Right lobe of liver (tissue), 4 donors: ENCODE measurements at regions not wholly inside any gene's neighbourhood (a gene's known extent, or its start where the extent isn't known, plus 50 kb on each side); places are given as distances from the start of the nearest gene placed in this dataset.
"Not testable (repeated sequence)": the region's sequence is repeated elsewhere in the genome, so short reads cannot be mapped to it uniquely, and the experiment has no call there.

Source experiments
- POLR2A ChIP-seq: fragments of 450-650 bp; IDR thresholded peaks from one replicate; pipeline ENCODE4 v1.6.1; 2017; ENCODE audit warnings: antibody characterized with exemption, mild to moderate bottlenecking
- TF ChIP-seq, protein P1 (sequence below), 4 donors: fragments of 200-600 bp in 3 of 4; fragments of 450-650 bp in 1 of 4; IDR thresholded peaks; one replicate each; pipeline versions ENCODE4 v1.5.1 to v1.8.0; 2016 to 2022; ENCODE audit warnings: antibody characterized with exemption in 4 of 4, mild to moderate bottlenecking in 2 of 4
- donor health status: DM: no; HTN: no; CAD: no.
- donor health status: DM: no; HTN: no; CAD: no.
- donor health status: DM: no; HTN: yes; CAD: no.

DNA sequence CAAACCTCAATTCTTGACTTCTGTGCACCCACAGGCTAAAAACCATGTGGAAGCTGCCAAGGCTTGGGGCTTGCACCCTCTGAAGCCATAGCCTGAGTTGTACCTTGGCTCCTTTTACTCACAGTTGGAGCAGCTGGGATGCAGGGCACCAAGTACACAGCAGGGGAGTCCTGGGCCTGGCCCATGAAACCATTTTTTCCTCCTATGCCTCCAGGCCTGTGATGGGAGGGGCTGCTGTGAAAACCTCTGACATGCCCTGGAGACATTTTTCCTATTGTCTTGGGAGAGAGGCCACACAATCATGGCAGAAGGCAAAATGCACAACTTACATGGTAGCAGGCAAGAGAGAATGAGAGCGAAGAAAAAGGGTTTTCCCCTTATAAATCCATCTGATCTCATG, 568.6 kb downstream of the SMARCA1 start:
- TF ChIP-seq, protein P1, sequence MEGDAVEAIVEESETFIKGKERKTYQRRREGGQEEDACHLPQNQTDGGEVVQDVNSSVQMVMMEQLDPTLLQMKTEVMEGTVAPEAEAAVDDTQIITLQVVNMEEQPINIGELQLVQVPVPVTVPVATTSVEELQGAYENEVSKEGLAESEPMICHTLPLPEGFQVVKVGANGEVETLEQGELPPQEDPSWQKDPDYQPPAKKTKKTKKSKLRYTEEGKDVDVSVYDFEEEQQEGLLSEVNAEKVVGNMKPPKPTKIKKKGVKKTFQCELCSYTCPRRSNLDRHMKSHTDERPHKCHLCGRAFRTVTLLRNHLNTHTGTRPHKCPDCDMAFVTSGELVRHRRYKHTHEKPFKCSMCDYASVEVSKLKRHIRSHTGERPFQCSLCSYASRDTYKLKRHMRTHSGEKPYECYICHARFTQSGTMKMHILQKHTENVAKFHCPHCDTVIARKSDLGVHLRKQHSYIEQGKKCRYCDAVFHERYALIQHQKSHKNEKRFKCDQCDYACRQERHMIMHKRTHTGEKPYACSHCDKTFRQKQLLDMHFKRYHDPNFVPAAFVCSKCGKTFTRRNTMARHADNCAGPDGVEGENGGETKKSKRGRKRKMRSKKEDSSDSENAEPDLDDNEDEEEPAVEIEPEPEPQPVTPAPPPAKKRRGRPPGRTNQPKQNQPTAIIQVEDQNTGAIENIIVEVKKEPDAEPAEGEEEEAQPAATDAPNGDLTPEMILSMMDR (IDR thresholded peaks at IDR 0.05) = not testable (repeated sequence)
- not testable (repeated sequence) for TF ChIP-seq POLR2A
